HEK293 (cell line): ENCODE measurements at regions not wholly inside any gene's neighbourhood (a gene's known extent, or its start where the extent isn't known, plus 50 kb on each side); places are given as distances from the start of the nearest gene placed in this dataset.

Experiments
- CTCF ChIA-PET: fragments of 350-600 bp; formaldehyde crosslinking; extraction: SDS; loops from one replicate; lab custom pipeline; 2021; ENCODE audit warnings: antibody characterized with exemption; lab: Yijun Ruan, JAX
- POLR2A ChIA-PET: fragments of 300-600 bp; formaldehyde crosslinking; extraction: SDS; loops from one replicate; lab custom pipeline; 2020; ENCODE audit warnings: antibody characterized with exemption, inconsistent platforms; lab: Yijun Ruan, JAX
- H3K27ac ChIP-seq: fragments of 200-500 bp; sonication (Bioruptor generic); 2 replicates; pipeline ENCODE4 v1.5.1; 2014; ENCODE audit warnings: low read depth, low read length, control low read depth, inconsistent platforms; ENCODE audit errors: extremely low read depth
- H3K36me3 ChIP-seq, 2 experiments: fragments of 200-500 bp in 1 of 2; sonication (Bioruptor generic) in 1 of 2; 1 replicate in 1 of 2; 2 replicates in 1 of 2; pipeline ENCODE4 v1.5.1; 2014 to 2017; ENCODE audit warnings: inconsistent platforms in 2 of 2, low read length in 2 of 2; ENCODE audit not compliant: control insufficient read depth in 2 of 2, insufficient read depth in 1 of 2
- H3K4me1 ChIP-seq: fragments of 200-500 bp; sonication (Bioruptor generic); 2 replicates; pipeline ENCODE4 v1.5.1; 2014; ENCODE audit warnings: mild to moderate bottlenecking, low read length, inconsistent platforms; ENCODE audit not compliant: control insufficient read depth, insufficient read depth
- H3K4me3 ChIP-seq: 2 replicates; pipeline ENCODE4 v1.5.1; 2011; ENCODE audit warnings: low read depth, mild to moderate bottlenecking, control low read depth, low read length, moderate library complexity
- H3K9me3 ChIP-seq: fragments of 200-500 bp; sonication (Bioruptor generic); 2 replicates; pipeline ENCODE4 v1.5.1; 2014; ENCODE audit warnings: low read depth, low read length, inconsistent platforms; ENCODE audit not compliant: control insufficient read depth, insufficient read depth
- KLF10 ChIP-seq: fragments of 450-650 bp; IDR thresholded peaks from 2 replicates; pipeline ENCODE4 v1.5.1; 2018; ENCODE audit warnings: missing biosample characterization, mild to moderate bottlenecking, missing genetic modification characterization
- KLF7 ChIP-seq: fragments of 450-650 bp; formaldehyde crosslinking; IDR thresholded peaks from 2 replicates; pipeline ENCODE4 v1.5.1; 2016; ENCODE audit warnings: missing biosample characterization, missing genetic modification characterization, borderline replicate concordance
- MYNN ChIP-seq: fragments of 450-650 bp; formaldehyde crosslinking; IDR thresholded peaks from 2 replicates; pipeline ENCODE4 v1.5.1; 2016; ENCODE audit warnings: missing biosample characterization, missing genetic modification characterization, borderline replicate concordance
- OSR2 ChIP-seq: fragments of 450-650 bp; formaldehyde crosslinking; IDR thresholded peaks from 2 replicates; pipeline ENCODE4 v1.5.1; 2016; ENCODE audit warnings: missing biosample characterization, missing genetic modification characterization
- SALL2 ChIP-seq: fragments of 450-650 bp; formaldehyde crosslinking; IDR thresholded peaks from 2 replicates; pipeline ENCODE4 v1.5.0; 2017; ENCODE audit warnings: missing biosample characterization, mild to moderate bottlenecking, missing genetic modification characterization, borderline replicate concordance
- SP3 ChIP-seq: fragments of 450-650 bp; formaldehyde crosslinking; IDR thresholded peaks from 2 replicates; pipeline ENCODE4 v1.5.1; 2016; ENCODE audit warnings: missing biosample characterization, missing genetic modification characterization
- SP7 ChIP-seq: fragments of 450-650 bp; formaldehyde crosslinking; IDR thresholded peaks from 2 replicates; pipeline ENCODE4 v1.5.1; 2016; ENCODE audit warnings: missing biosample characterization, missing genetic modification characterization
- ZFHX2 ChIP-seq: fragments of 450-650 bp; formaldehyde crosslinking; conservative IDR thresholded peaks from 2 replicates; pipeline ENCODE4 v1.5.1; 2016; ENCODE audit warnings: missing biosample characterization, missing genetic modification characterization
- ZIC2 ChIP-seq: fragments of 450-650 bp; formaldehyde crosslinking; IDR thresholded peaks from 2 replicates; pipeline ENCODE4 v1.5.1; 2016; ENCODE audit warnings: missing biosample characterization, missing genetic modification characterization
- ZNF114 ChIP-seq: fragments of 450-650 bp; formaldehyde crosslinking; IDR thresholded peaks from 2 replicates; pipeline ENCODE4 v1.5.0; 2017; ENCODE audit warnings: missing biosample characterization, missing genetic modification characterization
- ZNF140 ChIP-seq: fragments of 450-650 bp; formaldehyde crosslinking; IDR thresholded peaks from 2 replicates; pipeline ENCODE4 v1.5.1; 2016; ENCODE audit warnings: missing biosample characterization, missing genetic modification characterization
- ZNF155 ChIP-seq: fragments of 450-650 bp; formaldehyde crosslinking; IDR thresholded peaks from 2 replicates; pipeline ENCODE4 v1.5.1; 2016; ENCODE audit warnings: missing biosample characterization, missing genetic modification characterization
- ZNF169 ChIP-seq: fragments of 450-650 bp; formaldehyde crosslinking; IDR thresholded peaks from 2 replicates; pipeline ENCODE4 v1.5.1; 2016; ENCODE audit warnings: missing biosample characterization, missing genetic modification characterization
- ZNF19 ChIP-seq: fragments of 450-650 bp; formaldehyde crosslinking; IDR thresholded peaks from 2 replicates; pipeline ENCODE4; 2016; ENCODE audit warnings: missing biosample characterization, missing genetic modification characterization, low read depth
- ZNF335 ChIP-seq: fragments of 450-650 bp; formaldehyde crosslinking; conservative IDR thresholded peaks from 2 replicates; pipeline ENCODE4 v1.5.1; 2016; ENCODE audit warnings: missing biosample characterization, missing genetic modification characterization
- ZNF530 ChIP-seq: fragments of 450-650 bp; formaldehyde crosslinking; IDR thresholded peaks from 2 replicates; pipeline ENCODE4 v1.5.1; 2016; ENCODE audit warnings: low read depth, missing biosample characterization, missing genetic modification characterization
- ZNF561 ChIP-seq: fragments of 450-650 bp; IDR thresholded peaks from 2 replicates; pipeline ENCODE4 v1.5.1; 2018; ENCODE audit warnings: missing biosample characterization, missing genetic modification characterization, borderline replicate concordance
- ZNF624 ChIP-seq: fragments of 450-650 bp; formaldehyde crosslinking; IDR thresholded peaks from 2 replicates; pipeline ENCODE4 v1.5.1; 2017; ENCODE audit warnings: missing biosample characterization, missing genetic modification characterization
- ZNF658 ChIP-seq: fragments of 450-650 bp; formaldehyde crosslinking; IDR thresholded peaks from 2 replicates; pipeline ENCODE4; 2016; ENCODE audit warnings: missing biosample characterization, missing genetic modification characterization
- ZNF670 ChIP-seq: fragments of 450-650 bp; formaldehyde crosslinking; IDR thresholded peaks from 2 replicates; pipeline ENCODE4 v1.5.1; 2016; ENCODE audit warnings: missing biosample characterization, missing genetic modification characterization, low read depth
- ZNF777 ChIP-seq: fragments of 450-650 bp; formaldehyde crosslinking; IDR thresholded peaks from 2 replicates; pipeline ENCODE4 v1.5.1; 2017; ENCODE audit warnings: missing biosample characterization, missing genetic modification characterization, borderline replicate concordance
- TF ChIP-seq, protein P1 (sequence below): fragments of 450-650 bp; formaldehyde crosslinking; IDR thresholded peaks from 2 replicates; pipeline ENCODE4 v1.5.1; 2016; ENCODE audit warnings: missing biosample characterization, missing genetic modification characterization, low read depth
- TF ChIP-seq, protein P2 (sequence below): fragments of 450-650 bp; formaldehyde crosslinking; IDR thresholded peaks from 2 replicates; pipeline ENCODE4 v1.5.1; 2017; ENCODE audit warnings: missing biosample characterization, missing genetic modification characterization
- TF ChIP-seq, protein P3 (sequence below): fragments of 450-650 bp; formaldehyde crosslinking; IDR thresholded peaks from 2 replicates; pipeline ENCODE4 v1.5.1; 2017; ENCODE audit warnings: missing biosample characterization, missing genetic modification characterization
- TF ChIP-seq, protein P4 (sequence below): fragments of 450-650 bp; formaldehyde crosslinking; IDR thresholded peaks from 2 replicates; pipeline ENCODE4 v1.5.1; 2016; ENCODE audit warnings: missing biosample characterization, missing genetic modification characterization
- TF ChIP-seq, protein P5 (sequence below): fragments of 450-650 bp; formaldehyde crosslinking; IDR thresholded peaks from 2 replicates; pipeline ENCODE4 v1.5.1; 2016; ENCODE audit warnings: missing biosample characterization, missing genetic modification characterization

DNA sequence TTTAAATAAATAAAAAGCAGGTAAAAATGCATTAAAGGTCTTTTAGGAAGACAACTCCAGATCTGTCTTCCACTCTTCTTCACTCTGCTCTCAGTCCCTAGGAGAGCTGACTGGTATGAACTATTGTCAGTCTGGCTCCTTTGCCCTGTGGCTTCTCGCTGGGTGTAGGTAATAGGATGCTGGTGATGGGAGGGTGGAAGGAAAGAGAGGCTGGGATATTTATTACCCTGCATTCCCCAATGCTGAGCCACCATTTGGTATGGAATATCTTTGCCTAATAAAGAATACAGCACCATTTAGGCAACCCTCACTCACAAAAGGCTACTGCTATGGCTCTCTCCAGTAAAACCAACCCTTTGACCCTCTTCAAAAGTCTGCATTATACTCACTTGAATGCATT, 326.9 kb downstream of the CNTN3 start:
- Histone ChIP-seq H3K9me3 (no peaks in the 10 kb centered on the region), H3K4me3 (no peak overlapping the region), H3K4me1 (no peaks in the 10 kb centered on the region), H3K27ac (no peak overlapping the region), H3K36me3 (no peaks in the 10 kb centered on the region)
- CTCF ChIA-PET, result no interaction called here
- POLR2A ChIA-PET, result no interaction called here
- no peak for TF ChIP-seq KLF10 (tag by site-specific recombination)
- no peak for TF ChIP-seq ZFHX2 (tag by site-specific recombination)
- no peak for TF ChIP-seq ZNF624 (tag by site-specific recombination)
- no peak for TF ChIP-seq ZNF140 (tag by site-specific recombination)
- TF ChIP-seq ZNF658 (tag by site-specific recombination), result no peak
- TF ChIP-seq, protein P1, sequence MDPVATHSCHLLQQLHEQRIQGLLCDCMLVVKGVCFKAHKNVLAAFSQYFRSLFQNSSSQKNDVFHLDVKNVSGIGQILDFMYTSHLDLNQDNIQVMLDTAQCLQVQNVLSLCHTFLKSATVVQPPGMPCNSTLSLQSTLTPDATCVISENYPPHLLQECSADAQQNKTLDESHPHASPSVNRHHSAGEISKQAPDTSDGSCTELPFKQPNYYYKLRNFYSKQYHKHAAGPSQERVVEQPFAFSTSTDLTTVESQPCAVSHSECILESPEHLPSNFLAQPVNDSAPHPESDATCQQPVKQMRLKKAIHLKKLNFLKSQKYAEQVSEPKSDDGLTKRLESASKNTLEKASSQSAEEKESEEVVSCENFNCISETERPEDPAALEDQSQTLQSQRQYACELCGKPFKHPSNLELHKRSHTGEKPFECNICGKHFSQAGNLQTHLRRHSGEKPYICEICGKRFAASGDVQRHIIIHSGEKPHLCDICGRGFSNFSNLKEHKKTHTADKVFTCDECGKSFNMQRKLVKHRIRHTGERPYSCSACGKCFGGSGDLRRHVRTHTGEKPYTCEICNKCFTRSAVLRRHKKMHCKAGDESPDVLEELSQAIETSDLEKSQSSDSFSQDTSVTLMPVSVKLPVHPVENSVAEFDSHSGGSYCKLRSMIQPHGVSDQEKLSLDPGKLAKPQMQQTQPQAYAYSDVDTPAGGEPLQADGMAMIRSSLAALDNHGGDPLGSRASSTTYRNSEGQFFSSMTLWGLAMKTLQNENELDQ (tag by site-specific recombination), result no peak
- TF ChIP-seq KLF7 (tag by site-specific recombination), result no peak
- TF ChIP-seq ZNF155 (tag by site-specific recombination), result no peak

DNA sequence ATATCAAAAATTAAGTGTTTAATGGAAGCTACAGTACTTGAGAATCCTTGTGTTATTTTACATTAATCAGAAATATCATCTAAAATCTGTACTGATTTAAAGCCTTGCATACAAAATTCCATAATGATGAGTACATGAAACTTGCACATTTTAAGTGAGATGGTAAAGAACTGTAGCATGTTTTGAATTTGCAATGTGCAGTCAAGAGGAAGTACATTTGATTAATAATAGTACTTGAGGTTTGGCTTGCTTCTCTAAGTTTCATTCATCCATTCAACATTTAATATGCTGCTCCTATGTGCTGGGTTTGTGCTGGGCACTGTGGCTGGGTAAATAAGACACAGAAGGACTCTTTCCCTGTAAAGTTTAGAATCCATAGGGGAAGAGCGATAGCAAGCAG, 332.3 kb downstream of the CNTN3 start:
- Histone ChIP-seq H3K9me3 (no peaks in the 10 kb centered on the region), H3K4me1 (no peaks in the 10 kb centered on the region), H3K4me3 (no peak overlapping the region), H3K27ac (no peak overlapping the region), H3K36me3 (no peaks in the 10 kb centered on the region)
- ChIA-PET POLR2A (no interaction called here), CTCF (no interaction called here)
- TF ChIP-seq SP3 (tag by site-specific recombination) (no peak), ZNF530 (tag by site-specific recombination) (no peak), ZNF777 (no peak), SP7 (tag by site-specific recombination) (no peak), SALL2 (tag by site-specific recombination) (no peak), ZIC2 (tag by site-specific recombination) (no peak), MYNN (tag by site-specific recombination) (no peak), ZNF670 (no peak), ZNF114 (no peak), ZNF561 (tag by site-specific recombination) (no peak), ZNF169 (tag by site-specific recombination) (no peak), OSR2 (tag by site-specific recombination) (no peak), ZNF335 (no peak), ZNF19 (tag by site-specific recombination) (no peak)
- TF ChIP-seq, protein P2, sequence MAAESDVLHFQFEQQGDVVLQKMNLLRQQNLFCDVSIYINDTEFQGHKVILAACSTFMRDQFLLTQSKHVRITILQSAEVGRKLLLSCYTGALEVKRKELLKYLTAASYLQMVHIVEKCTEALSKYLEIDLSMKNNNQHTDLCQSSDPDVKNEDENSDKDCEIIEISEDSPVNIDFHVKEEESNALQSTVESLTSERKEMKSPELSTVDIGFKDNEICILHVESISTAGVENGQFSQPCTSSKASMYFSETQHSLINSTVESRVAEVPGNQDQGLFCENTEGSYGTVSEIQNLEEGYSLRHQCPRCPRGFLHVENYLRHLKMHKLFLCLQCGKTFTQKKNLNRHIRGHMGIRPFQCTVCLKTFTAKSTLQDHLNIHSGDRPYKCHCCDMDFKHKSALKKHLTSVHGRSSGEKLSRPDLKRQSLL (tag by site-specific recombination), result no peak
- TF ChIP-seq, protein P3, sequence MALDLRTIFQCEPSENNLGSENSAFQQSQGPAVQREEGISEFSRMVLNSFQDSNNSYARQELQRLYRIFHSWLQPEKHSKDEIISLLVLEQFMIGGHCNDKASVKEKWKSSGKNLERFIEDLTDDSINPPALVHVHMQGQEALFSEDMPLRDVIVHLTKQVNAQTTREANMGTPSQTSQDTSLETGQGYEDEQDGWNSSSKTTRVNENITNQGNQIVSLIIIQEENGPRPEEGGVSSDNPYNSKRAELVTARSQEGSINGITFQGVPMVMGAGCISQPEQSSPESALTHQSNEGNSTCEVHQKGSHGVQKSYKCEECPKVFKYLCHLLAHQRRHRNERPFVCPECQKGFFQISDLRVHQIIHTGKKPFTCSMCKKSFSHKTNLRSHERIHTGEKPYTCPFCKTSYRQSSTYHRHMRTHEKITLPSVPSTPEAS, result no peak
- TF ChIP-seq, protein P4, sequence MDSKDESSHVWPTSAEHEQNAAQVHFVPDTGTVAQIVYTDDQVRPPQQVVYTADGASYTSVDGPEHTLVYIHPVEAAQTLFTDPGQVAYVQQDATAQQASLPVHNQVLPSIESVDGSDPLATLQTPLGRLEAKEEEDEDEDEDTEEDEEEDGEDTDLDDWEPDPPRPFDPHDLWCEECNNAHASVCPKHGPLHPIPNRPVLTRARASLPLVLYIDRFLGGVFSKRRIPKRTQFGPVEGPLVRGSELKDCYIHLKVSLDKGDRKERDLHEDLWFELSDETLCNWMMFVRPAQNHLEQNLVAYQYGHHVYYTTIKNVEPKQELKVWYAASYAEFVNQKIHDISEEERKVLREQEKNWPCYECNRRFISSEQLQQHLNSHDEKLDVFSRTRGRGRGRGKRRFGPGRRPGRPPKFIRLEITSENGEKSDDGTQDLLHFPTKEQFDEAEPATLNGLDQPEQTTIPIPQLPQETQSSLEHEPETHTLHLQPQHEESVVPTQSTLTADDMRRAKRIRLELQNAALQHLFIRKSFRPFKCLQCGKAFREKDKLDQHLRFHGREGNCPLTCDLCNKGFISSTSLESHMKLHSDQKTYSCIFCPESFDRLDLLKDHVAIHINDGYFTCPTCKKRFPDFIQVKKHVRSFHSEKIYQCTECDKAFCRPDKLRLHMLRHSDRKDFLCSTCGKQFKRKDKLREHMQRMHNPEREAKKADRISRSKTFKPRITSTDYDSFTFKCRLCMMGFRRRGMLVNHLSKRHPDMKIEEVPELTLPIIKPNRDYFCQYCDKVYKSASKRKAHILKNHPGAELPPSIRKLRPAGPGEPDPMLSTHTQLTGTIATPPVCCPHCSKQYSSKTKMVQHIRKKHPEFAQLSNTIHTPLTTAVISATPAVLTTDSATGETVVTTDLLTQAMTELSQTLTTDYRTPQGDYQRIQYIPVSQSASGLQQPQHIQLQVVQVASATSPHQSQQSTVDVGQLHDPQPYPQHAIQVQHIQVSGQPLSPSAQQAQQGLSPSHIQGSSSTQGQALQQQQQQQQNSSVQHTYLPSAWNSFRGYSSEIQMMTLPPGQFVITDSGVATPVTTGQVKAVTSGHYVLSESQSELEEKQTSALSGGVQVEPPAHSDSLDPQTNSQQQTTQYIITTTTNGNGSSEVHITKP, result no peak
- TF ChIP-seq, protein P5, sequence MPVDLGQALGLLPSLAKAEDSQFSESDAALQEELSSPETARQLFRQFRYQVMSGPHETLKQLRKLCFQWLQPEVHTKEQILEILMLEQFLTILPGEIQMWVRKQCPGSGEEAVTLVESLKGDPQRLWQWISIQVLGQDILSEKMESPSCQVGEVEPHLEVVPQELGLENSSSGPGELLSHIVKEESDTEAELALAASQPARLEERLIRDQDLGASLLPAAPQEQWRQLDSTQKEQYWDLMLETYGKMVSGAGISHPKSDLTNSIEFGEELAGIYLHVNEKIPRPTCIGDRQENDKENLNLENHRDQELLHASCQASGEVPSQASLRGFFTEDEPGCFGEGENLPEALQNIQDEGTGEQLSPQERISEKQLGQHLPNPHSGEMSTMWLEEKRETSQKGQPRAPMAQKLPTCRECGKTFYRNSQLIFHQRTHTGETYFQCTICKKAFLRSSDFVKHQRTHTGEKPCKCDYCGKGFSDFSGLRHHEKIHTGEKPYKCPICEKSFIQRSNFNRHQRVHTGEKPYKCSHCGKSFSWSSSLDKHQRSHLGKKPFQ (tag by site-specific recombination), result no peak
